ENCODE measurements at regions not wholly inside any gene's neighbourhood (a gene's known extent, or its start where the extent isn't known, plus 50 kb on each side); places are given as distances from the start of the nearest gene placed in this dataset.

- TF ChIP-seq POLR2AphosphoS5 (IDR thresholded peaks at IDR 0.05; ENCODE audit: borderline replicate concordance, low read depth, low read length) (no peak), EZH2 (IDR thresholded peaks at IDR 0.05) (no peak)
Observed at GRCh38 chr11:43558556-43559127, 121.9 kb upstream of the HSD17B12 start.
